ENCODE measurements at regions not wholly inside any gene's neighbourhood (a gene's known extent, or its start where the extent isn't known, plus 50 kb on each side); places are given as distances from the start of the nearest gene placed in this dataset.

DNA sequence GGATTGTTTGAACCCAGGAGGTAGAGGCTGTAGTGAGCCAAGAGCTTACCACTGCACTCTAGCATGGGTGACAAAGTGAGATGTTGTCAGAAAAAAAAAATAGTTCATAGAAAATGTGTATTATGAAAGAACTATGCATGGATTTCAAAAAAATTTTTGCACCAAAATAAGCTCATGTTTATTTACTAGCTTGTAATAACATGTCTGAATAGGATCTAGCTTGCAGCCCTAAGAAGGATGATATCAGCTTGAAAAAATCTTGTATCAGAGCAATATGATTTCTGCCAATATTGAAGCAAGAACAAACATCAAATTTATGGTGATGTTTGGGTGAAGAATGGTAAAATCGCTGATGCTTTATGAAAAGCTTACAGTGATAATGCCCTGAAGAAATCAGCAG, 97.0 kb upstream of the RFX8 start:
- TF ChIP-seq POLR2A (IDR thresholded peaks at IDR 0.05; ENCODE audit: borderline replicate concordance, extremely low read depth, insufficient read depth, insufficient read length) (no peak), CTCF (IDR thresholded peaks at IDR 0.05 in 2 of 3, conservative IDR thresholded peaks at IDR 0.05 in 1 of 3; ENCODE audit: borderline replicate concordance in 1 of 3, insufficient read depth in 1 of 3, low read depth in 2 of 3, low read length in 2 of 3) (no peak), REST (IDR thresholded peaks at IDR 0.05; ENCODE audit: low read depth) (no peak), ZFX (IDR thresholded peaks at IDR 0.05) (no peak), EZH2phosphoT487 (IDR thresholded peaks at IDR 0.05; ENCODE audit: borderline replicate concordance) (no peak), MAX (IDR thresholded peaks at IDR 0.05) (no peak)

Data from HCT116 (cell line).